HUES48 (cell line): ENCODE measurements at regions not wholly inside any gene's neighbourhood (a gene's known extent, or its start where the extent isn't known, plus 50 kb on each side); places are given as distances from the start of the nearest gene placed in this dataset.

Experiments used
- H3K27ac ChIP-seq: one replicate; pipeline ENCODE4 v1.7.0; 2013; ENCODE audit warnings: low read depth, low read length, inconsistent platforms
- H3K27me3 ChIP-seq: 2 replicates; pipeline ENCODE4 v1.6.1; 2013; ENCODE audit warnings: mild to moderate bottlenecking, low read length; ENCODE audit not compliant: control insufficient read depth, insufficient read depth
- H3K36me3 ChIP-seq: 2 replicates; pipeline ENCODE4 v1.6.1; 2013; ENCODE audit warnings: low read length; ENCODE audit not compliant: control insufficient read depth, insufficient read depth
- H3K4me1 ChIP-seq: 2 replicates; pipeline ENCODE4 v1.6.1; 2013; ENCODE audit warnings: mild to moderate bottlenecking, low read length; ENCODE audit not compliant: control insufficient read depth, insufficient read depth
- H3K4me3 ChIP-seq: 2 replicates; pipeline ENCODE4 v1.5.1; 2013; ENCODE audit warnings: mild to moderate bottlenecking, low read depth, low read length
- H3K9ac ChIP-seq: 2 replicates; pipeline ENCODE4 v1.6.1; 2013; ENCODE audit warnings: mild to moderate bottlenecking, low read depth, low read length, moderate library complexity
- H3K9me3 ChIP-seq: 2 replicates; pipeline ENCODE4 v1.6.1; 2013; ENCODE audit warnings: low read length; ENCODE audit not compliant: control insufficient read depth, insufficient read depth

DNA sequence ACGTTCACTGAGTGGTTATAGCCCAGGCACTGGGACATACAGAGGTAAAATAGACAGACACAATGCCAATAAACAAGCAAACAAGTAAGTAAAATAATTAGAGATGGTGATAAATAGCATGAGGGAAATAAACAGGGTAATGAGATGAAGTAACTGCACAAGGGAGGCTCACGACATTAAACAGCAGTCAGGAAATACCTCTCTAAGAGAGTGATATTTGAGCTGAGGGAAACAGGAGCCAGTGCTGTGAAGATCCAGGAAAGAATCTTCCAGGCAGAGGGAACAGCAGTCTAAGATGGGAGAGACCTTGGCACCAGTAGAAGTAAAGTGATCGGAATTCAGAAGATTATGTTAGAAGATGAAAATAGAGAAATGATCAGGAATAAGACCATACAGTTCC is 279.4 kb downstream of the HINT1 start:
- Histone ChIP-seq H3K4me3 (no peak overlapping the region), H3K27ac (no peak overlapping the region), H3K9me3 (no peaks in the 10 kb centered on the region), H3K36me3 (no peaks in the 10 kb centered on the region), H3K4me1 (no peaks in the 10 kb centered on the region), H3K27me3 (no peaks in the 10 kb centered on the region), H3K9ac (no peak overlapping the region)

DNA sequence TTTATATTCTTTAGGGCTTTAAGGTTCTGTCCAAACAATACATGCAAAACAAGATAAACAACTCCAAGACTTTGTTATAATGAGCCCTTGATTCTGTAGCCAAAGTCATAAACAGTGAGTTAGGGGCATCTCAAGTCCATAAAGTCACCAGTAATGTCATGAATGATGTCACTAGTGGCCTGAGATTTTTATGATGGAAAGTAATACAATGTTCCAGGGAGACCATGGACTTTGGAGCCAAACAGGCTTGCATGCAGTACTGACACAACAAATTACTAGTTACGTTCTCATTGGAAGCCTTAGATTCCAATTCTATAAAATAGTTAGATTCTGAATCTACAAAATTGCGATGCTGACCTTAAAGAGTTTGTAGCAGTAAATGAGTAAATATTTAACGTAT is 280.0 kb downstream of the HINT1 start:
- Histone ChIP-seq H3K36me3 (no peaks in the 10 kb centered on the region), H3K27me3 (no peaks in the 10 kb centered on the region), H3K27ac (no peak overlapping the region), H3K9me3 (no peaks in the 10 kb centered on the region), H3K4me1 (no peaks in the 10 kb centered on the region), H3K9ac (no peak overlapping the region), H3K4me3 (no peak overlapping the region)

DNA sequence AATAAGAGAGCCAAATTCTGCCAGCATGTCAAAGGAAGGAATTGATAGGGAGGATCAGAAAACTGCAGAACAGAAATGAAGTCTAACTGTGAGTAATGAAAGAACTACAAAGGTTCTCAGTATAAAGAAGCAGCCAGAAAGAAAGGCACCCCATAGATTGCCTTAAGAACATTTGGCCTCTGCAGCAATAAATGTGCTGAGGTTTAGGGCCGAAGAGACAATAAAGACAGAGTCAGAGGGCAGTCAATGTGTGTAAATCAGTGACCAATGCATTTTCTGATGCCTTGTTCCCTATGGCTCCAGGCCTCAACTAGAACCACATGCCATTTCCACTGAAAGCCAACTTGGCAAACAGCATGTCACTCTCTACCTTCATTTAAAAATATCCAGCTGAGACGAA is 281.0 kb downstream of the HINT1 start:
- Histone ChIP-seq H3K9ac (no peak overlapping the region), H3K27ac (no peak overlapping the region), H3K4me3 (no peak overlapping the region), H3K36me3 (no peaks in the 10 kb centered on the region), H3K4me1 (no peaks in the 10 kb centered on the region), H3K9me3 (no peaks in the 10 kb centered on the region), H3K27me3 (no peaks in the 10 kb centered on the region)

DNA sequence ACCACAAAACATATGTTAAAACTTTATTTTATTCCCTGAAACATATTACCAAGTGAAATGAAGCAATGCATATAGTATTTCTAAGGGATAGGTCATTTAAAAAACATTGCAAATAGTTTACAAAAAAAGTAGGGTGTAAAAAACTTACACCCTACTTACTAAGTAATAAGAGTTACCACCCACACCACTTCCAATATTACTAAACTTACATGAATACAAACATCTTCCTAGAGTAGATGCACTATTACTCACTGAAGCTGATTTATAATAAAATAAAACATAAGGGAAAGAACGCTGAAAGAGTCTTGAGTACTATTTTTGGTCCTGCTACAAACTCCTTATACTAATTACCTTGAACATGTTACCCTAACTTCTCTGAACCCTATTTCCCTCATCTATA is 289.4 kb downstream of the HINT1 start:
- Histone ChIP-seq H3K36me3 (no peaks in the 10 kb centered on the region), H3K9ac (no peak overlapping the region), H3K4me1 (peaks cover 7% of the 10 kb centered on the region; the same call in 1 of the 2 replicates), H3K4me3 (no peak overlapping the region), H3K9me3 (no peaks in the 10 kb centered on the region; the same call in 1 of the 2 replicates), H3K27ac (no peak overlapping the region), H3K27me3 (no peaks in the 10 kb centered on the region)

DNA sequence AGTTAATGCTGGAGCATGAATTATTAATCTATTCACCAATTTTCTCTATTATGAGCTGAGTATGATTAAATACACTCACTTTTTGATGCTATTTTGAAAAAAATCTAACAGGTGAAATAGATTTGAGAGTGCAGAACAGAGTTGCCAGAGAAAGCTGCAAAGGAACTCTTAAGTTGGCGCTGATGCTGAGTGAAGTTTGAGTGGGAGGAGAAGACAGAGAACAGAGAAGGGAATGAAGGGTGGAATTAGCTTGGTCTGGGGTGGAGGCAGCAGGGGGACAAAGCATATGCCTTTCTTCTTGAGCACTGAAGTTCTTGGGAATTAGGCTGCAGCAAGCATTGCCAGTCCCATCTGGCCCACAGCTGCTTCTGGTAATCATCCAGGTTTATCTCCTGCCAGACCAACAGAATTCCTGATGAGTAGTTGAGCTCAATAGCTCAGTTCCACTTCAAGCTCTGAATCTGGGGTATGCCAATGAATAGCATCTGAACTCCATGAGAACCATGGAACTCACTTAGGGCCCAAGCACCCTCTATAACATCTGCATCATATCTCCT is 290.1 kb downstream of the HINT1 start:
- Histone ChIP-seq H3K9ac (no peak overlapping the region), H3K27ac (no peak overlapping the region), H3K4me3 (no peak overlapping the region), H3K4me1 (peaks cover 7% of the 10 kb centered on the region; the same call in 1 of the 2 replicates), H3K36me3 (no peaks in the 10 kb centered on the region), H3K9me3 (no peaks in the 10 kb centered on the region; the same call in 1 of the 2 replicates), H3K27me3 (no peaks in the 10 kb centered on the region)

DNA sequence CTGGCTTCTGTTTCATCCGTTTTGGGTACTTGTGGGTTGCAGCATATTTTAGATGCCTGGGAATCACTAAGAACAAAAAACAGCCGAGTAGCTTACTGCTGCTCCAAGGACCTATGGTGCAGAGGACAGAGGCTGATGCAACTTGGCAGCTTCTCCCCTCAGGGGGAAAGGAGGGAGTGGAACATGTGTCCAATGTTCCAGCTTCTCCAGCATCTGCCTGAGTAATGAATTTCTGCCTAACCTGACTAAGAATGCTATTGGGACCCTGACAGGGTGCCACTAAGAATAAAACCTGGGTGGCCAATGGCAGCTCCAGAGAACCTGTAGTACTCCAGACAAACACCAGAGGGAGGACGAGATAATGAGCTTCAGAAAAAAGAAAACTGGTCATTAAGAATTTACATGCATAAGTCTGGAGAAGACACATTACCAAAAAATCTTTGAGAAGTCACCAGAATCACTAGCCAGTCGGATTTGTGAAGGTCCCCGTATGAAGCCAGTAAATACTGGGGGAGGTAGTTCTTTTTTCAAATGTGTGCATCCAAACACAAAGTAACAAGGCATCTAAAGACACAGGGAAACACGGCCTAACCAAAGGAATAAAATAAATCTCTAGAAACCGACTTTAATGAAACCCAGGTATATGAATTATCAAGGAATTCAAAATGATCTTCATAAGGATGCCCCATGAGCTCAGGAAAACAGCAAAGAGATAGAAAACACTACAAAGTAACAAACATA is 293.5 kb downstream of the HINT1 start:
- no peaks in the 10 kb centered on the region for H3K27me3 ChIP-seq
- no peak overlapping the region for H3K4me3 ChIP-seq
- H3K27ac ChIP-seq: no peak overlapping the region
- no peak overlapping the region for H3K9ac ChIP-seq
- peaks cover 11% of the 10 kb centered on the region for H3K4me1 ChIP-seq
- H3K9me3 ChIP-seq: no peaks in the 10 kb centered on the region
- H3K36me3 ChIP-seq: no peaks in the 10 kb centered on the region

DNA sequence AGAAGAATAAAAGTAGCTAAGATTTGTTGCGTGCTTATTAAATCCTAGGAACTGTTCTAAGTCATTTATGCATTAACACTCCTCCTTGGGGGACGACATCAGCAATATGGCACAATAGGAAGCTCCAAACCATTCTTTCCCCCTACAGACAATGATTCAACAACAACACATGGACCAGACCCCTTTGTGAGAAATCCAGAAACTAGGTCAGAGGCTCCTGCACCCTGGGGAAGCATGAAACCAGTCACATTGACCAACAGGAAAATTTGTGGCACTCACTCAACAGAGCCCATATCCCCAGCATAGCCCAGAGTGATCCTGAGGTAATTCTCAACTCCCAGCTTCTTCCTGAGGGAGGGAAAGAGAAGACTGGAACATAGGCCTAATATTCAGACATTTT is 294.4 kb downstream of the HINT1 start:
- H3K4me3 ChIP-seq: no peak overlapping the region
- H3K9ac ChIP-seq: no peak overlapping the region
- no peaks in the 10 kb centered on the region for H3K36me3 ChIP-seq
- H3K27ac ChIP-seq: no peak overlapping the region
- H3K9me3 ChIP-seq: no peaks in the 10 kb centered on the region
- no peaks in the 10 kb centered on the region for H3K27me3 ChIP-seq
- peaks cover 11% of the 10 kb centered on the region for H3K4me1 ChIP-seq

DNA sequence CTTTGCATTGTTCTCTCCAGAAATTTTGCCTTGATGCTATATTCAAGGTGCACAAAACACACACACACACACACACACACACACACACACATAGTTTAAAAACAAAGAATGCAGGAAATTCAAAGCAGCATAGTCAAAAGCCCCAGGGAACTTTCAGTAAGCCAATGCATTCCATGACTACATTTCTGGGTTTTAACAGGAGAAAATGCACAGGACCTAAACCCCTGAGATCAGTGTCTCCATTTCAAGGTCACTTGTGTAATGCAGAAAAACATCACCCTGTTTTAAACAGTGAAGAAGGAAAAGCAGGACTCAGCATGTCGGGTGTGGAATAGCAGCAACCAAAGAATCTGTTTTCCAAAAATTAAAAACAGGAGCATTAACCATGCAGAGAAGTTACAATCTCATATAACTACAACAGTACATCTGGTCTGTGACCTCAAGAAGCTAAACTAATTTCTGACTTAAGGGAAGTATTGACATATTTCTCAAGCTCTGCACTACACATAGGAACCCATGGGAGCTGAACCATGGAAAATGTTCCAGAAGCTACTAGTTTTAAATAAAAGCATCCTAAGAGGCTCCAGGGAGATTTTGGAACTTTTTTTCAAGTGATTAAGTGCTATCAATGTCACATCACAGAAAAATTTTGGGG is 296.7 kb downstream of the HINT1 start:
- Histone ChIP-seq H3K27me3 (no peaks in the 10 kb centered on the region), H3K4me1 (peaks cover 11% of the 10 kb centered on the region), H3K9ac (no peak overlapping the region), H3K36me3 (no peaks in the 10 kb centered on the region), H3K27ac (no peak overlapping the region), H3K4me3 (no peak overlapping the region), H3K9me3 (no peaks in the 10 kb centered on the region; the same call in 1 of the 2 replicates)

DNA sequence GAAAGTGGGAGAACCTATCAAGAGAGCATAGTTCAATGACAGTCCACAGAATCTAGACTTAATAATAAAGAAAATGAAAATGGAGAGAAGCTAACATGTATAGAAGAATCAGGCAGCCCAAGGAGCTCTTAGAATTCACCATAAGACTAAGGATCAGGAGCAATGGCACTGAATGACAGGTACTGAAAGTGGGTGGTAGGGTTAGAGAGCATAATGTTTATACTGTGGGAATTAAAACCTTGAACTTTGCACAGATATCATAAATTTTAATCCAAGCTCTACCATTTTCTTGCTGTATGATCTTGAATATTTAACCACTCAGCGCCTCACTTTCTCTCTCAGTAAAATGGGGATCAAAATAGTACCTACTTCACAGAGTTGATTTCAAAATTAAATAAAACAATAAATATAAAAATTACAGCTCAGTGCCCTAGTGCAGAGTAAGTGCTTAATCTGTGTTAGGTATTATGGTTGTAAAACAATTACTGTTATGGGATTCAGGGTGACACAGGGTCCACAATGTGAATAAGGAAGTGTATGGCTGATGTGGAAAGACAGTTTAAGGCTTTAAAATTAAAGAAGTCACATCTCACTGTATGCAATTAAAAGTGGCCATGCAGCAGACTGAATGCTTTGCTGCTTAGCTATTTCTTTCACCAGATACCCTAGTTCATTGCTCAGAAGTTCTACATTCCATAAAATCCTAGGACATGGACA is 319.8 kb downstream of the HINT1 start:
- H3K9me3 ChIP-seq: no peaks in the 10 kb centered on the region
- H3K4me1 ChIP-seq: no peaks in the 10 kb centered on the region
- H3K27ac ChIP-seq: no peak overlapping the region
- no peak overlapping the region for H3K4me3 ChIP-seq
- H3K9ac ChIP-seq: no peak overlapping the region
- H3K36me3 ChIP-seq: no peaks in the 10 kb centered on the region
- H3K27me3 ChIP-seq: no peaks in the 10 kb centered on the region

DNA sequence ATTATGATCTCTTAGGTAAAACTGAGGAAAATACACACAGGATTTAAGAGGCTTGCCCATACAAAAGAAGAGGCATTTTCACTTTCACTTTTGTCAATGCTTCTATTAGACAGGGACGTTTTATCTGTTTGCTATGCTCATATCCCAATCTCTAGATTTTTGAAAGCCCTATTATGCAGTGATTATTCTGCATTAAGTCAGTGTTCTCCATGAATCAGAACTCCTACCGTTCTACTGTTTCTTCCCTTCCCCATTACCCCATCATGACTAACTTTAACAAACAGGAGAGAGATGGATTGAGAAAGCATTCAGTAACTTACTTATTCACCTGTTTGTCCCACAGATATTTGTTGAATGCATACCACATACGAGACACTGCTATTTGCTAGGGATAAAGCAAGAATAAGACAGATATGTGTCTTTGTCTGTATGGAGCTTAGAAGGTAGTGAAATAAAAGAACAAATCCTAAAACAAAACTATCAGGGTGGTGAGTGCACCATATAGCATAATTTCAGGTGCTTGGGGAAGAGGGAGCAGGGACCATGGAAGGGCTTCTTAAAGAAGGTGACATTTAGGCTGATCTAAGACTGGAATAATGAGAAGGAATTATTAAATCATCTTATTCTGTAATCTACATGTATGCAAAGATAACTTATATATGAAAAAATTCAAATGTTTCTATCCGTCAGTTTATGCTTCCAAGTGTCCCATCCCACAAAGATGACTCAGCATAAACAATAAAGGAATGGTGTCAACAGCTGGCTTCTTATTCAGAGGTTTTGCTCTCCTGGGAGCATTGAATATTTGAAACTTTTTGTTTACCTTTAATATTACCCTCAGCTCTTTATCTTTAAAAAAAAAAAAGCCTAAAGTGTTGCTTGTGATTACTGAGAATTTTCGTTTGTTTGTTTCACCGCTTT is 328.1 kb downstream of the HINT1 start:
- Histone ChIP-seq H3K9ac (no peak overlapping the region), H3K27ac (no peak overlapping the region), H3K9me3 (no peaks in the 10 kb centered on the region), H3K4me3 (no peak overlapping the region), H3K4me1 (0 out of 2 replicates have a peak, but pooled peaks cover 3% of the 10 kb centered on the region), H3K36me3 (no peaks in the 10 kb centered on the region), H3K27me3 (no peaks in the 10 kb centered on the region)
